ENCODE measurements at regions not wholly inside any gene's neighbourhood (a gene's known extent, or its start where the extent isn't known, plus 50 kb on each side); places are given as distances from the start of the nearest gene placed in this dataset.

GRCh38 chr5:135160036-135160675 lies 126.1 kb upstream of the PITX1 start:
- dilution Hi-C loops (cut with MboI; ENCODE audit: extremely low pct_ligation_motif_present, low sequenced_read_pairs), result no loop called here
- Histone ChIP-seq H3K9me3 (ENCODE audit: control insufficient read depth, low read depth, low read length) (no peaks in the 10 kb centered on the region), H3K4me3 (ENCODE audit: control insufficient read depth in 2 of 3, extremely low read depth in 1 of 3, insufficient read depth in 2 of 3, low read depth in 1 of 3, low read length in 3 of 3) (no peak overlapping the region), H3K27ac (ENCODE audit: control insufficient read depth, insufficient read depth, low read length) (no peak overlapping the region), H3K9ac (ENCODE audit: control insufficient read depth, extremely low read depth, insufficient read depth, low read length) (no peak overlapping the region), H3K9me1 (ENCODE audit: control insufficient read depth, extremely low read depth, insufficient read depth, low read length) (no peaks in the 10 kb centered on the region), H3K4me1 (ENCODE audit: control insufficient read depth, extremely low read depth, insufficient read depth, low read length) (peaks cover 8% of the 10 kb centered on the region), H3K79me2 (ENCODE audit: control insufficient read depth, insufficient read depth, low read length) (no peaks in the 10 kb centered on the region), H3K4me2 (ENCODE audit: control insufficient read depth, extremely low read depth, insufficient read depth, low read depth, low read length) (no peak overlapping the region), H3K27me3 (ENCODE audit: control insufficient read depth, extremely low read depth, insufficient read depth, low read length) (peaks cover 20% of the 10 kb centered on the region), H3K36me3 (ENCODE audit: control insufficient read depth in 2 of 2, extremely low read depth in 1 of 2, insufficient read depth in 2 of 2, low read length in 2 of 2) (no peaks in the 10 kb centered on the region), H2AFZ (ENCODE audit: control insufficient read depth, low read length) (no peak overlapping the region), H4K20me1 (ENCODE audit: control insufficient read depth, extremely low read depth, insufficient read depth, low read length) (no peaks in the 10 kb centered on the region)
- TF ChIP-seq EZH2 (IDR thresholded peaks at IDR 0.05; ENCODE audit: low read length) (no peak), CTCF (optimal IDR thresholded peaks at IDR 0.05 in 1 of 3, IDR thresholded peaks at IDR 0.05 in 1 of 3, conservative IDR thresholded peaks at IDR 0.05 in 1 of 3; ENCODE audit: extremely low read depth in 1 of 3, insufficient read depth in 2 of 3, low read length in 3 of 3) (no peak)
- DNase-seq (ENCODE audit: low read depth, low spot score) (no peak), FAIRE-seq (no peak)

GRCh38 chr5:135159626-135160025 lies 125.6 kb upstream of the PITX1 start:
- Histone ChIP-seq H3K4me2 (ENCODE audit: control insufficient read depth, extremely low read depth, insufficient read depth, low read depth, low read length) (no peak overlapping the region), H3K9ac (ENCODE audit: control insufficient read depth, extremely low read depth, insufficient read depth, low read length) (no peak overlapping the region), H3K27ac (ENCODE audit: control insufficient read depth, insufficient read depth, low read length) (no peak overlapping the region), H3K4me1 (ENCODE audit: control insufficient read depth, extremely low read depth, insufficient read depth, low read length) (peaks cover 8% of the 10 kb centered on the region), H3K9me1 (ENCODE audit: control insufficient read depth, extremely low read depth, insufficient read depth, low read length) (no peaks in the 10 kb centered on the region), H3K4me3 (ENCODE audit: control insufficient read depth in 2 of 3, extremely low read depth in 1 of 3, insufficient read depth in 2 of 3, low read depth in 1 of 3, low read length in 3 of 3) (no peak overlapping the region), H3K9me3 (ENCODE audit: control insufficient read depth, low read depth, low read length) (no peaks in the 10 kb centered on the region), H3K36me3 (ENCODE audit: control insufficient read depth in 2 of 2, extremely low read depth in 1 of 2, insufficient read depth in 2 of 2, low read length in 2 of 2) (no peaks in the 10 kb centered on the region), H3K27me3 (ENCODE audit: control insufficient read depth, extremely low read depth, insufficient read depth, low read length) (peaks cover 20% of the 10 kb centered on the region), H2AFZ (ENCODE audit: control insufficient read depth, low read length) (no peak overlapping the region), H3K79me2 (ENCODE audit: control insufficient read depth, insufficient read depth, low read length) (no peaks in the 10 kb centered on the region), H4K20me1 (ENCODE audit: control insufficient read depth, extremely low read depth, insufficient read depth, low read length) (no peaks in the 10 kb centered on the region)
- FAIRE-seq (no peak), DNase-seq (ENCODE audit: low read depth, low spot score) (no peak)
- TF ChIP-seq CTCF (optimal IDR thresholded peaks at IDR 0.05 in 1 of 3, IDR thresholded peaks at IDR 0.05 in 1 of 3, conservative IDR thresholded peaks at IDR 0.05 in 1 of 3; ENCODE audit: extremely low read depth in 1 of 3, insufficient read depth in 2 of 3, low read length in 3 of 3) (no peak), EZH2 (IDR thresholded peaks at IDR 0.05; ENCODE audit: low read length) (no peak)
- dilution Hi-C loops (cut with MboI; ENCODE audit: extremely low pct_ligation_motif_present, low sequenced_read_pairs), result no loop called here
